K562 (cell line): ENCODE measurements at regions not wholly inside any gene's neighbourhood (a gene's known extent, or its start where the extent isn't known, plus 50 kb on each side); places are given as distances from the start of the nearest gene placed in this dataset.
"Not testable (repeated sequence)": the region's sequence is repeated elsewhere in the genome, so short reads cannot be mapped to it uniquely, and the experiment has no call there.

Experiments used
- ATAC-seq: fragments of 200-7000 bp; cut with Tn5 transposase; 3 replicates; pipeline ENCODE4 v1.9.1; 2020; ENCODE audit warnings: moderate library complexity
- BruUV-seq: library from RNA; stranded (reverse); fragments of 400-500 nt; replicated peaks from 2 replicates; lab custom pipeline; 2021; lab: Mats Ljungman, UMichigan
- CTCF ChIA-PET: fragments of 300-600 bp; formaldehyde crosslinking; extraction: SDS; loops from one replicate; lab custom pipeline; 2021; ENCODE audit warnings: low intra/inter-chr PET ratio; lab: Yijun Ruan, JAX
- POLR2A ChIA-PET: fragments of 300-600, 350-650 bp; sonication (Branson Sonifier 250); formaldehyde crosslinking; extraction: SDS; loops from one replicate; lab custom pipeline; 2021; ENCODE audit warnings: antibody characterized with exemption, inconsistent platforms; lab: Yijun Ruan, JAX
- DNase-seq, 4 experiments: peaks; one replicate each; pipeline versions ENCODE4 v3.0.0 to v3.0.0-alpha.2; 2011 to 2018; ENCODE audit warnings: low spot score in 3 of 4, mixed read lengths in 3 of 4; ENCODE audit errors: extremely low read depth in 1 of 4
- FAIRE-seq: peaks from 2 replicates; lab custom pipeline; 2011; peaks lifted over from hg19 to GRCh38; lab: Jason Lieb, UNC
- H2AFZ ChIP-seq: 2 replicates; pipeline ENCODE4 v1.6.0; 2011; ENCODE audit warnings: low read depth, low read length, control low read depth, inconsistent platforms
- H3K27ac ChIP-seq: fragments of 200-600 bp; 3 replicates; pipeline ENCODE4 v1.8.0; 2011; ENCODE audit warnings: low read depth, mild to moderate bottlenecking, control low read depth, inconsistent platforms, low read length, moderate library complexity, mixed read lengths; ENCODE audit errors: extremely low read depth
- H3K27me3 ChIP-seq, 2 experiments: fragments of 300-600 bp in 1 of 2; 2 replicates in 1 of 2; 3 replicates in 1 of 2; pipeline versions ENCODE4 v1.6.0 to v1.8.0; 2011; ENCODE audit warnings: inconsistent platforms in 2 of 2, low read length in 2 of 2, mild to moderate bottlenecking in 1 of 2, mixed read lengths in 1 of 2, moderate library complexity in 1 of 2; ENCODE audit not compliant: control insufficient read depth in 2 of 2, insufficient read depth in 2 of 2
- H3K36me3 ChIP-seq: fragments of 300-600 bp; 3 replicates; pipeline ENCODE4 v1.8.0; 2011; ENCODE audit warnings: mild to moderate bottlenecking, low read length, inconsistent platforms; ENCODE audit not compliant: control insufficient read depth, insufficient read depth
- H3K4me1 ChIP-seq, 2 experiments: fragments of 200-600 bp in 1 of 2; replicated peaks in 1 of 2; 2 replicates in 1 of 2; 3 replicates in 1 of 2; pipeline versions ENCODE4 v1.5.1 to v1.8.0; 2011; ENCODE audit warnings: inconsistent platforms in 2 of 2, low read length in 2 of 2, mild to moderate bottlenecking in 1 of 2, mixed read lengths in 1 of 2, moderate library complexity in 1 of 2; ENCODE audit not compliant: control insufficient read depth in 2 of 2, insufficient read depth in 2 of 2
- H3K4me2 ChIP-seq: 2 replicates; pipeline ENCODE4 v1.6.1; 2011; ENCODE audit warnings: low read length, control low read depth, inconsistent platforms, mixed read lengths; ENCODE audit not compliant: insufficient read depth
- H3K4me3 ChIP-seq: fragments of 200-600 bp; sonication (generic), shearing (Covaris generic); 2 replicates; pipeline ENCODE4 v1.5.1; 2016; ENCODE audit warnings: control low read depth, inconsistent platforms
- H3K79me2 ChIP-seq: fragments of 200-600 bp; 3 replicates; pipeline ENCODE4 v1.8.0; 2011; ENCODE audit warnings: low read length, inconsistent platforms; ENCODE audit not compliant: control insufficient read depth, insufficient read depth
- H3K9ac ChIP-seq, 2 experiments: 2 replicates each; pipeline versions ENCODE4 v1.6.0 to v1.6.1; 2011; ENCODE audit warnings: low read depth in 2 of 2, low read length in 2 of 2, control low read depth in 1 of 2, inconsistent platforms in 1 of 2, mild to moderate bottlenecking in 1 of 2, mixed read lengths in 1 of 2; ENCODE audit not compliant: insufficient read depth in 1 of 2
- H3K9me1 ChIP-seq: one replicate; pipeline ENCODE4 v1.6.0; 2011; ENCODE audit warnings: inconsistent platforms, mild to moderate bottlenecking, low read length, moderate library complexity; ENCODE audit not compliant: control insufficient read depth, insufficient read depth
- H3K9me3 ChIP-seq: replicated peaks from 2 replicates; pipeline ENCODE4 v1.5.1; 2011; ENCODE audit warnings: low read depth, low read length, inconsistent platforms; ENCODE audit not compliant: control insufficient read depth, insufficient read depth
- H4K20me1 ChIP-seq: replicated peaks from 2 replicates; pipeline ENCODE4 v1.6.1; 2011; ENCODE audit warnings: low read length, inconsistent platforms, mixed read lengths; ENCODE audit not compliant: control insufficient read depth, insufficient read depth
- ZNF146 ChIP-seq: IDR thresholded peaks from one replicate; pipeline ENCODE4 v1.6.1; 2018; ENCODE audit warnings: missing compliant biosample characterization; ENCODE audit not compliant: unreplicated experiment
- WGBS: fragments of 100-300 bp; shearing (Covaris generic); methylation state at CpG from one replicate; pipeline ENCODE4 v1.1.6; 2016; ENCODE audit warnings: low coverage, mixed read lengths; ENCODE audit not compliant: insufficient coverage; ENCODE audit errors: missing lambda C conversion rate; 5-methylcytosine and 5-hydroxymethylcytosine counted together
- in situ Hi-C: fragments of 300-500 bp; cut with MboI; formaldehyde crosslinking; loops from 4 replicates; pipeline ENCODE4 v1.15.0; 2018; ENCODE audit warnings: inconsistent platforms, mixed read lengths
- intact Hi-C: fragments of 100-400 bp; cut with micrococcal nuclease; formaldehyde crosslinking; loops from 2 replicates; pipeline ENCODE4 v1.14.2; 2022
- TF ChIP-seq, protein P1 (sequence below): fragments of 450-650 bp; conservative IDR thresholded peaks from 2 replicates; pipeline ENCODE4 v1.6.1; 2016; ENCODE audit warnings: missing genetic modification characterization, low read depth, mild to moderate bottlenecking, control low read depth, missing compliant biosample characterization

DNA sequence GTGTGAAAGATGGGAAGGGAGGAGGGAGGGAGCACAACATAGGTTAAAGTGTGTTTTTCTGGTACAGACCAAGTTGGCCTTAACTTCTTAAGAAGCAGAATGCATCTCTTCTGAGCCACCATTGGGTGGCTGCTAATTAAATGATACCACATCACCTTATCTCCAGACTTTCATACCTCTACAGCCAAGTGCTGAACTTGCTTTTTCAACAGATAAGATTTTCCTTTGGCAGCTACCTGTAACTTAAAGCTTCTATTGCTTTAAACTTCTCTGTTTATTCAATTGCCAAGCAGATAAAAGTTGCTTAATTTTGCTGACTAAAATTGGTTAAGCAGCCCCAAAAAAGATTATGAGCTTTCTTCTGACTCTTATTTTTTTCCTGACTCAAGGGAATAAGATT, 292.4 kb upstream of the SGO1 start:
- TF ChIP-seq, protein P1, sequence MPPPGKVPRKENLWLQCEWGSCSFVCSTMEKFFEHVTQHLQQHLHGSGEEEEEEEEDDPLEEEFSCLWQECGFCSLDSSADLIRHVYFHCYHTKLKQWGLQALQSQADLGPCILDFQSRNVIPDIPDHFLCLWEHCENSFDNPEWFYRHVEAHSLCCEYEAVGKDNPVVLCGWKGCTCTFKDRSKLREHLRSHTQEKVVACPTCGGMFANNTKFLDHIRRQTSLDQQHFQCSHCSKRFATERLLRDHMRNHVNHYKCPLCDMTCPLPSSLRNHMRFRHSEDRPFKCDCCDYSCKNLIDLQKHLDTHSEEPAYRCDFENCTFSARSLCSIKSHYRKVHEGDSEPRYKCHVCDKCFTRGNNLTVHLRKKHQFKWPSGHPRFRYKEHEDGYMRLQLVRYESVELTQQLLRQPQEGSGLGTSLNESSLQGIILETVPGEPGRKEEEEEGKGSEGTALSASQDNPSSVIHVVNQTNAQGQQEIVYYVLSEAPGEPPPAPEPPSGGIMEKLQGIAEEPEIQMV (tag), result no peak
- TF ChIP-seq, all 486 proteins: peak for 0
- no peaks in the 10 kb centered on the region for H3K36me3 ChIP-seq
- ChIA-PET POLR2A (no interaction called here), CTCF (interaction anchor here (0.6 kb wide), 1 partner anchor 1103 kb away, joined by 3 read pairs; no protein-coding TSS in a partner anchor)
- no peak overlapping the region for H3K27ac ChIP-seq
- no peaks in the 10 kb centered on the region for H3K9me1 ChIP-seq
- FAIRE-seq (no peak), DNase-seq (no peak), ATAC-seq (no peak)
- H3K4me2 ChIP-seq, result no peak overlapping the region
- H3K9ac ChIP-seq, result no peak overlapping the region
- in situ Hi-C loops (no loop called here), intact Hi-C loops (no loop called here)
- H3K4me3 ChIP-seq, result no peak overlapping the region
- no peaks in the 10 kb centered on the region for H3K9me3 ChIP-seq
- no peaks in the 10 kb centered on the region for H4K20me1 ChIP-seq
- H3K4me1 ChIP-seq, result no peaks in the 10 kb centered on the region
- H3K27me3 ChIP-seq, result no peaks in the 10 kb centered on the region
- H3K79me2 ChIP-seq, result no peaks in the 10 kb centered on the region
- BruUV-seq, result no TSS peak
- H2AFZ ChIP-seq, result no peak overlapping the region

DNA sequence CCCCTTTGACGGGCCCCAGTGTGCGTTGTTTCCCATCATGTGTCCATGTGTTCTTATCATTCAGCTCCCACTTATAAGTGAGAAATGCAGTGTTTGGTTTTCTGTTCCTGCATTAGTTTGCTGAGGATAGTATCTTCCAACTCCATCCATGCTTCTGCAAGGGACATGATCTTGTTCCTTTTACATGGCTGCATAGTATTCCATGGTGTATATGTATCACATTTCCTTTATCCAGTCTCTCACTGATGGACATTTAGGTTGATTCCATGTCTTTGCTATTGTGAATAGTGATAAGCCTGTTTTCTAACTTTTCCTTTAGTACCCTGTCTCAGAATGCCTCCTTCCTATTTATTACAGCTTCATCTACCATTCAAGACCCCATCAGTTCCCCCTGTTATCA, 278.2 kb upstream of the SGO1 start:
- H3K9me1 ChIP-seq, H3K36me3 ChIP-seq, H3K9ac ChIP-seq, H3K9me3 ChIP-seq, H3K27me3 ChIP-seq, H3K4me1 ChIP-seq, DNase-seq, H3K79me2 ChIP-seq, H4K20me1 ChIP-seq, H3K4me3 ChIP-seq, CTCF ChIA-PET, H3K27ac ChIP-seq, ATAC-seq, H3K4me2 ChIP-seq, H2AFZ ChIP-seq, BruUV-seq, in situ Hi-C loops, FAIRE-seq: not testable (repeated sequence)
- POLR2A ChIA-PET, result interaction anchor here (0.7 kb wide), 1 partner anchor 772 kb away, joined by 3 read pairs; no protein-coding TSS in a partner anchor
- intact Hi-C loops, result loop anchor here (5.0 kb wide), 1 partner anchor 122 kb away; no protein-coding TSS in a partner anchor
- peak; percentile 88 for TF ChIP-seq ZNF146 (CRISPR knock-in tag)
- WGBS, result 0% methylated on average over 2 of the region's 2 CpGs
